ENCODE measurements at regions not wholly inside any gene's neighbourhood (a gene's known extent, or its start where the extent isn't known, plus 50 kb on each side); places are given as distances from the start of the nearest gene placed in this dataset.

- DNase-seq: no peak
- no peak overlapping the region for H2BK15ac ChIP-seq (ENCODE audit: low read depth, low read length)
- no peak overlapping the region for H3K14ac ChIP-seq (ENCODE audit: insufficient read depth, low read length)
- H3K9me3 Mint-ChIP-seq: peaks cover 13 to 16% of the 10 kb centered on the region in 2 experiments; a peak in 4 of 5 replicates
- no peak overlapping the region for H3K4ac ChIP-seq (ENCODE audit: low read depth, low read length)
- no peak overlapping the region for H3K56ac ChIP-seq (ENCODE audit: insufficient read length, low read depth, low read length)
- H2AFZ ChIP-seq (ENCODE audit: low read length): no peak overlapping the region
- no peak overlapping the region for H4K5ac ChIP-seq (ENCODE audit: insufficient read length, low read depth, low read length)
- no peaks in the 10 kb centered on the region for H3K79me1 ChIP-seq (ENCODE audit: insufficient read depth, low read depth, low read length, poor library complexity, severe bottlenecking)
- H4K8ac ChIP-seq (replicated peaks; ENCODE audit: insufficient read length, low read depth, low read length): no peak overlapping the region
- H3T11ph ChIP-seq (ENCODE audit: low read length): no peak overlapping the region
- H3K27me3 Mint-ChIP-seq (ENCODE audit: low read depth): no peaks in the 10 kb centered on the region
- H3K9me3 ChIP-seq (ENCODE audit: control insufficient read depth, low read depth, low read length): no peaks in the 10 kb centered on the region
- H3K27ac ChIP-seq (ENCODE audit: insufficient read length, low read depth, low read length): no peak overlapping the region
- no CpG with 5 or more reads among the region's 2 CpGs for WGBS (ENCODE audit: extremely low coverage, insufficient read length, low lambda C conversion rate)
- H3K36me3 Mint-ChIP-seq (ENCODE audit: insufficient read depth in 1 of 3, low read depth in 3 of 3): peaks cover 6 to 20% (median 10%) of the 10 kb centered on the region in 3 experiments; a peak in 6 of 7 replicates
- no peaks in the 10 kb centered on the region for H4K20me1 ChIP-seq (ENCODE audit: control insufficient read depth, insufficient read depth, insufficient read length)
- H4K91ac ChIP-seq (ENCODE audit: insufficient read length, low read depth, low read length): no peak overlapping the region
- H3K4me2 ChIP-seq (ENCODE audit: insufficient read depth, insufficient read length, low read length): no peak overlapping the region
- H2BK120ac ChIP-seq (ENCODE audit: low read depth, low read length, poor library complexity, severe bottlenecking): no peak overlapping the region
- no peak overlapping the region for H2BK20ac ChIP-seq (ENCODE audit: low read depth, low read length, poor library complexity, severe bottlenecking)
- H2BK5ac ChIP-seq (ENCODE audit: insufficient read length, low read length): no peak overlapping the region
- H3K4me3 Mint-ChIP-seq: no peak overlapping the region
- no peaks in the 10 kb centered on the region for H3K27me3 ChIP-seq (ENCODE audit: insufficient read depth, low read length)
- H2AK5ac ChIP-seq (ENCODE audit: insufficient read length, low read length): no peak overlapping the region
- no peak overlapping the region for H3K27ac Mint-ChIP-seq
- H3K4me1 Mint-ChIP-seq: peaks cover 2 to 5% of the 10 kb centered on the region in 2 experiments; a peak in 2 of 4 replicates
- no peak overlapping the region for H2BK12ac ChIP-seq (ENCODE audit: insufficient read length, low read depth, low read length)
- no peak overlapping the region for H3K9ac ChIP-seq (ENCODE audit: extremely low read depth, insufficient read length, low read length)
- no peak overlapping the region for H3K18ac ChIP-seq (ENCODE audit: insufficient read length, low read depth, low read length)
- H3K23ac ChIP-seq (ENCODE audit: insufficient read length, low read depth, low read length): no peak overlapping the region
- H3K4me1 ChIP-seq (ENCODE audit: insufficient read depth, low read length): no peaks in the 10 kb centered on the region
- TF ChIP-seq CTCF (conservative IDR thresholded peaks at IDR 0.05): no peak
- H3K23me2 ChIP-seq (ENCODE audit: insufficient read length, low read depth, low read length, poor library complexity, severe bottlenecking): no peaks in the 10 kb centered on the region
- H3K79me2 ChIP-seq (ENCODE audit: insufficient read depth, low read length): no peaks in the 10 kb centered on the region
Observed at GRCh38 chr14:62143245-62143644, 381.0 kb downstream of the SNAPC1 start.

Measured in H9 (cell line).